ENCODE measurements at regions not wholly inside any gene's neighbourhood (a gene's known extent, or its start where the extent isn't known, plus 50 kb on each side); places are given as distances from the start of the nearest gene placed in this dataset.
A peak's percentile ranks its signal among the peaks of the same experiment; 100 is the strongest.

DNA sequence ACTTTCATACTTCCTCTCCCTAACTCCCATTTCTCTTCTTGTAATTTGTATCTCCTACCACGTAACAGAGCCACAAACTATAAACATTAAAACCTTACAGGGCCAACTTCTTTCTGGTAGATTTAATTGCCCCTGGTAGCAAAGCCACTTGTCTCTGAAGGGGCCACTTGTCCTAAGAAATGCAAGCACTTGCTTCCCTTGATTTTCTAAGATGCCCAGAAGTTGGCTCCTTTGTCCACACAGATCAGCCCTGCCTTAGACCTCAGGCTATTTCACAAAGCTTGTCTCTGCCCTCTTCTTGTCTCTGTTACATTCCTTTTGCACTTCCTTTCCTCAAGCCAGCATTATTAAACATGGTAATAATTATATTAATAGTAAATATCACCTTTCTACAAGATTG, 80.6 kb upstream of the CXXC4 start:
- ChIA-PET CTCF (ENCODE audit: partially characterized antibody) (no interaction called here), POLR2A (ENCODE audit: partially characterized antibody) (no interaction called here)
- Histone ChIP-seq H4K5ac (ENCODE audit: insufficient read length, low read depth, low read length) (no peak overlapping the region), H3K56ac (replicated peaks; ENCODE audit: insufficient read length, low read depth, low read length) (no peak overlapping the region), H3K18ac (ENCODE audit: extremely low read depth, low read length) (no peak overlapping the region), H3K23ac (ENCODE audit: insufficient read length) (no peak overlapping the region), H2BK20ac (ENCODE audit: low read length) (no peak overlapping the region), H3K79me1 (ENCODE audit: low read depth, low read length) (no peaks in the 10 kb centered on the region), H2BK5ac (ENCODE audit: low read depth, low read length) (no peak overlapping the region), H3K9ac (replicated peaks in 1 of 4; ENCODE audit: extremely low read depth in 1 of 4, low read depth in 3 of 4, low read length in 3 of 4) (peak overlapping the region in 1 of 4 experiments; percentile 13; a peak in 1 of 7 replicates), H3K4me1 (replicated peaks in 1 of 4; ENCODE audit: control insufficient read depth in 3 of 4, insufficient read depth in 4 of 4, low read length in 3 of 4) (peaks cover 0 to 4% (median 0%) of the 10 kb centered on the region in 4 experiments; a peak in 1 of 7 replicates), H3K79me2 (ENCODE audit: control insufficient read depth in 1 of 2, insufficient read depth in 2 of 2, low read length in 2 of 2) (no peaks in the 10 kb centered on the region), H2BK12ac (ENCODE audit: low read depth, low read length) (no peak overlapping the region), H2BK120ac (replicated peaks; ENCODE audit: low read depth, low read length) (no peak overlapping the region), H2AFZ (ENCODE audit: low read length) (no peak overlapping the region), H4K8ac (ENCODE audit: extremely low read depth, insufficient read depth, low read length) (no peak overlapping the region), H3K14ac (ENCODE audit: insufficient read length) (no peak overlapping the region), H3K4me2 (ENCODE audit: insufficient read depth in 1 of 2, low read depth in 2 of 2, low read length in 2 of 2) (no peak overlapping the region), H3K27ac (ENCODE audit: low read depth, low read length) (no peak overlapping the region), H4K91ac (replicated peaks; ENCODE audit: insufficient read length, low read length) (no peak overlapping the region), H3K27me3 (replicated peaks in 1 of 4; ENCODE audit: control insufficient read depth in 3 of 4, extremely low read depth in 1 of 4, insufficient read depth in 3 of 4, low read length in 3 of 4) (no peaks in the 10 kb centered on the region), H2AK5ac (ENCODE audit: low read depth, low read length) (no peak overlapping the region), H3K9me3 (ENCODE audit: insufficient read depth in 2 of 2, low read depth in 1 of 2, low read length in 1 of 2) (no peaks in the 10 kb centered on the region), H3K23me2 (ENCODE audit: low read depth, low read length) (no peaks in the 10 kb centered on the region), H2BK15ac (ENCODE audit: low read length) (no peak overlapping the region), H4K20me1 (replicated peaks in 1 of 2; ENCODE audit: control insufficient read depth in 1 of 2, insufficient read depth in 2 of 2, low read length in 2 of 2) (no peaks in the 10 kb centered on the region), H3K4ac (replicated peaks; ENCODE audit: insufficient read length, low read depth, low read length) (no peak overlapping the region), H3K36me3 (ENCODE audit: control insufficient read depth in 2 of 4, insufficient read depth in 4 of 4, low read length in 3 of 4) (no peaks in the 10 kb centered on the region), H3K4me3 (ENCODE audit: extremely low read depth in 1 of 4, insufficient read depth in 2 of 4, low read depth in 3 of 4, low read length in 4 of 4) (no peak overlapping the region)
- TF ChIP-seq CBX5 (IDR thresholded peaks at IDR 0.05; ENCODE audit: low read depth, low read length) (no peak), HDAC6 (IDR thresholded peaks at IDR 0.05; ENCODE audit: low read depth, low read length) (no peak), YY1 (IDR thresholded peaks at IDR 0.05; ENCODE audit: low read depth, low read length) (no peak)
- TF ChIP-seq, protein P1, sequence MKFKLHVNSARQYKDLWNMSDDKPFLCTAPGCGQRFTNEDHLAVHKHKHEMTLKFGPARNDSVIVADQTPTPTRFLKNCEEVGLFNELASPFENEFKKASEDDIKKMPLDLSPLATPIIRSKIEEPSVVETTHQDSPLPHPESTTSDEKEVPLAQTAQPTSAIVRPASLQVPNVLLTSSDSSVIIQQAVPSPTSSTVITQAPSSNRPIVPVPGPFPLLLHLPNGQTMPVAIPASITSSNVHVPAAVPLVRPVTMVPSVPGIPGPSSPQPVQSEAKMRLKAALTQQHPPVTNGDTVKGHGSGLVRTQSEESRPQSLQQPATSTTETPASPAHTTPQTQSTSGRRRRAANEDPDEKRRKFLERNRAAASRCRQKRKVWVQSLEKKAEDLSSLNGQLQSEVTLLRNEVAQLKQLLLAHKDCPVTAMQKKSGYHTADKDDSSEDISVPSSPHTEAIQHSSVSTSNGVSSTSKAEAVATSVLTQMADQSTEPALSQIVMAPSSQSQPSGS (IDR thresholded peaks at IDR 0.05; ENCODE audit: low read length) = no peak
- WGBS, 2 experiments (ENCODE audit: extremely low coverage in 1 of 2, insufficient coverage in 1 of 2, insufficient read length in 1 of 2, insufficient replicate concordance in 2 of 2, low coverage in 1 of 2, low lambda C conversion rate in 2 of 2, missing lambda C conversion rate in 1 of 2) = 88% methylated on average over 1 of the region's 1 CpG; no CpG with 5 or more reads in 1 of the 2 experiments
- FAIRE-seq (no peak), DNase-seq (ENCODE audit: low read depth in 1 of 2, low spot score in 2 of 2) (no peak)

Data from H1 (cell line).